ENCODE measurements at regions not wholly inside any gene's neighbourhood (a gene's known extent, or its start where the extent isn't known, plus 50 kb on each side); places are given as distances from the start of the nearest gene placed in this dataset.

DNA sequence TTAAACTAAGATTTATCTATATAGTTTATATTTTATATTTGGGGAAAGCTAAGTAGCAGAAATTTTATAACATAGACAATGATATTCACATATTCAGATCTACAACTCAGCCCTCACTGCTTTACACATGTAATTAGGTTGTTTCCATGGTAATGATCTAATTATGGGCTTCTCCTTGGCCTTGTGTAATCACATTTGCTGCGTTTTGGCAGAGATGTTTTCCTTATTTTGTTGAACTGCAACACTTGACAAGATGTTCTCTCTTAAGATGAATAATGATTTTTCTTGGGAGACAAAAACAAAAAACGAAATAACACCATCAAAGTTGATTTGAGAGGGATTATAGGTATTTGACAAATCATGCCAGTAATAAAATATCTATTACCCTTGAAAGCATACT is 635.6 kb upstream of the TBL1XR1 start:
- no TSS peak for BruUV-seq (replicated peaks)
- POLR2A ChIA-PET (ENCODE audit: unreplicated experiment): no interaction called here

DNA sequence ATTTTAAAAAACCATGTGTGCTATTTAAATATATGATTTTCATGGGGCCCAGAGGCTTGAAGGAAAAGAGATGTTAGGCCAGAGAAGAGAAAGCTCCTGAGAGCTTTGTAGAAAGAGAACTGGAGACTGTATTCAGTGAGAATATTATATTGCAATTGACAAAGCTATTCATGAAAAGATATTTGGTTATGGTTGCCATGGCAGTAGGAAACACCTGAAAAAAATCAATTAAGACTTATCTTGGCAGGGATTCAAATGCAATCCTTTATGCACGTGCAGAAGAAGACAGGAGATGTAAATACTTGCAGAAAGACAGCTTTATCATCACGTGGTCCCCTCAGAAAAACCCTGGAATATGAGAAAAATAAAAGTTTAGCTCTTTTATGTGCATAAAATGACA is 636.0 kb upstream of the TBL1XR1 start:
- Histone ChIP-seq H3K4me3 (ENCODE audit: low read length) (no peak overlapping the region), H3K4me2 (ENCODE audit: low read length) (no peak overlapping the region), H3K4me1 (ENCODE audit: insufficient read depth, low read length) (peaks cover 37% of the 10 kb centered on the region), H3K27me3 (ENCODE audit: low read length) (no peaks in the 10 kb centered on the region), H3K9ac (ENCODE audit: low read length) (no peak overlapping the region), H2AFZ (ENCODE audit: low read length) (no peak overlapping the region), H3F3A (ENCODE audit: low read length, unreplicated experiment) (no peaks in the 10 kb centered on the region), H3K79me2 (ENCODE audit: low read length) (no peaks in the 10 kb centered on the region), H3K27ac (ENCODE audit: low read length) (no peak overlapping the region), H3K9me2 (replicated peaks; ENCODE audit: low read length) (no peaks in the 10 kb centered on the region), H3K36me3 (ENCODE audit: low read depth, low read length) (no peaks in the 10 kb centered on the region), H4K20me1 (ENCODE audit: low read length) (no peaks in the 10 kb centered on the region), H3K9me3 (ENCODE audit: low read length) (no peaks in the 10 kb centered on the region)
- DNase-seq (no peak), ATAC-seq (no peak)
- TF ChIP-seq, protein P1, sequence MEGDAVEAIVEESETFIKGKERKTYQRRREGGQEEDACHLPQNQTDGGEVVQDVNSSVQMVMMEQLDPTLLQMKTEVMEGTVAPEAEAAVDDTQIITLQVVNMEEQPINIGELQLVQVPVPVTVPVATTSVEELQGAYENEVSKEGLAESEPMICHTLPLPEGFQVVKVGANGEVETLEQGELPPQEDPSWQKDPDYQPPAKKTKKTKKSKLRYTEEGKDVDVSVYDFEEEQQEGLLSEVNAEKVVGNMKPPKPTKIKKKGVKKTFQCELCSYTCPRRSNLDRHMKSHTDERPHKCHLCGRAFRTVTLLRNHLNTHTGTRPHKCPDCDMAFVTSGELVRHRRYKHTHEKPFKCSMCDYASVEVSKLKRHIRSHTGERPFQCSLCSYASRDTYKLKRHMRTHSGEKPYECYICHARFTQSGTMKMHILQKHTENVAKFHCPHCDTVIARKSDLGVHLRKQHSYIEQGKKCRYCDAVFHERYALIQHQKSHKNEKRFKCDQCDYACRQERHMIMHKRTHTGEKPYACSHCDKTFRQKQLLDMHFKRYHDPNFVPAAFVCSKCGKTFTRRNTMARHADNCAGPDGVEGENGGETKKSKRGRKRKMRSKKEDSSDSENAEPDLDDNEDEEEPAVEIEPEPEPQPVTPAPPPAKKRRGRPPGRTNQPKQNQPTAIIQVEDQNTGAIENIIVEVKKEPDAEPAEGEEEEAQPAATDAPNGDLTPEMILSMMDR (conservative IDR thresholded peaks at IDR 0.05; ENCODE audit: low read depth, low read length): no peak
- no peak for TF ChIP-seq EZH2phosphoT487 (IDR thresholded peaks at IDR 0.05; ENCODE audit: borderline replicate concordance, low read length)
- no peak for TF ChIP-seq EZH2 (IDR thresholded peaks at IDR 0.05; ENCODE audit: low read length, unreplicated experiment)
- CTCF ChIA-PET: no interaction called here
- no TSS peak for BruUV-seq (replicated peaks)
- POLR2A ChIA-PET (ENCODE audit: unreplicated experiment): no interaction called here
- intact Hi-C loops (cut with micrococcal nuclease): loop anchor here (10.0 kb wide), 1 partner anchor 231 kb away; no protein-coding TSS in a partner anchor

More for the DNA sequence above, 635.6 kb upstream of the TBL1XR1 start:
- ATAC-seq (no peak), DNase-seq (no peak)
- Histone ChIP-seq H3K79me2 (ENCODE audit: low read length) (no peaks in the 10 kb centered on the region), H3K36me3 (ENCODE audit: low read depth, low read length) (no peaks in the 10 kb centered on the region), H3F3A (ENCODE audit: low read length, unreplicated experiment) (no peaks in the 10 kb centered on the region), H3K9ac (ENCODE audit: low read length) (no peak overlapping the region), H3K4me2 (ENCODE audit: low read length) (no peak overlapping the region), H3K9me3 (ENCODE audit: low read length) (no peaks in the 10 kb centered on the region), H3K9me2 (replicated peaks; ENCODE audit: low read length) (no peaks in the 10 kb centered on the region), H3K4me1 (ENCODE audit: insufficient read depth, low read length) (peaks cover 40% of the 10 kb centered on the region), H3K27ac (ENCODE audit: low read length) (no peak overlapping the region), H3K4me3 (ENCODE audit: low read length) (no peak overlapping the region), H2AFZ (ENCODE audit: low read length) (no peak overlapping the region), H3K27me3 (ENCODE audit: low read length) (no peaks in the 10 kb centered on the region), H4K20me1 (ENCODE audit: low read length) (no peaks in the 10 kb centered on the region)
- intact Hi-C loops (cut with micrococcal nuclease): loop anchor here (10.0 kb wide), 1 partner anchor 232 kb away; no protein-coding TSS in a partner anchor
- TF ChIP-seq, protein P1 (conservative IDR thresholded peaks at IDR 0.05; ENCODE audit: low read depth, low read length): no peak
- TF ChIP-seq EZH2phosphoT487 (IDR thresholded peaks at IDR 0.05; ENCODE audit: borderline replicate concordance, low read length) (no peak), EZH2 (IDR thresholded peaks at IDR 0.05; ENCODE audit: low read length, unreplicated experiment) (no peak)
- CTCF ChIA-PET: no interaction called here

DNA sequence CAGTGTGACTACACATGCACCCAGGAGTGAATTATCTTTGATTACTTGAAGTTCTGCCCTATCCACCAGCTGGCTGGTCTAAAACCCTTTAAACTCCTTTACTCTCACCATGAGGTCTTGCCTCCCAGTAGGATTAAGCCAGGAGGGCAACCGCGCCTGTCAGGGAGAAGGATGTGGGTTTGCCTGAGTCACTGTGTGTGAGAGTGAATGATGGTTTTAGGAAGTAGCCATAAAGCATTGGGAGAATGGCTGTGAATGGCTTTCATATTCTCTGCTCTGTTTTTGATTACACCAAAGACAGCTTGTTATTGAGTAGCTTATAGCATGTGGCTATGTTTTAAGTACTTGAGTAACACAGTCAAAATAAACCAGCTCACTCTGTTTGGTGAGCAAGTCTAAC is 637.7 kb upstream of the TBL1XR1 start:
- Histone ChIP-seq H3K4me3 (ENCODE audit: low read length) (no peak overlapping the region), H3K4me1 (ENCODE audit: insufficient read depth, low read length) (peaks cover 34% of the 10 kb centered on the region), H3K27ac (ENCODE audit: low read length) (peak overlapping the region; percentile 40), H3K9me3 (ENCODE audit: low read length) (no peaks in the 10 kb centered on the region), H3K27me3 (ENCODE audit: low read length) (no peaks in the 10 kb centered on the region), H3K36me3 (ENCODE audit: low read depth, low read length) (no peaks in the 10 kb centered on the region), H3K9ac (ENCODE audit: low read length) (no peak overlapping the region), H4K20me1 (ENCODE audit: low read length) (no peaks in the 10 kb centered on the region), H3K79me2 (ENCODE audit: low read length) (no peaks in the 10 kb centered on the region), H2AFZ (ENCODE audit: low read length) (no peak overlapping the region), H3K4me2 (ENCODE audit: low read length) (peak overlapping the region; percentile 28), H3F3A (ENCODE audit: low read length, unreplicated experiment) (no peaks in the 10 kb centered on the region), H3K9me2 (replicated peaks; ENCODE audit: low read length) (no peaks in the 10 kb centered on the region)
- ATAC-seq (peak; percentile 96), DNase-seq (peak; percentile 92)
- TF ChIP-seq, protein P1 (conservative IDR thresholded peaks at IDR 0.05; ENCODE audit: low read depth, low read length): no peak
- no peak for TF ChIP-seq EZH2phosphoT487 (IDR thresholded peaks at IDR 0.05; ENCODE audit: borderline replicate concordance, low read length)
- no peak for TF ChIP-seq EZH2 (IDR thresholded peaks at IDR 0.05; ENCODE audit: low read length, unreplicated experiment)
- CTCF ChIA-PET: interaction anchor here (0.6 kb wide), 1 partner anchor 220 kb away, joined by 3 read pairs; no protein-coding TSS in a partner anchor
- POLR2A ChIA-PET (ENCODE audit: unreplicated experiment): interaction anchor here (0.6 kb wide), 1 partner anchor 8 kb away, joined by 5 read pairs; no protein-coding TSS in a partner anchor
- BruUV-seq (replicated peaks): no TSS peak
- intact Hi-C loops (cut with micrococcal nuclease): loop anchor here (5.0 to 10.0 kb wide), 2 partner anchors 97 to 230 kb away; no protein-coding TSS in a partner anchor

Data from PC-3 (cell line).